AML-193 (cell line): ENCODE measurements at regions not wholly inside any gene's neighbourhood (a gene's known extent, or its start where the extent isn't known, plus 50 kb on each side); places are given as distances from the start of the nearest gene placed in this dataset.

Experiments
- DNase-seq, 2 experiments: peaks; one replicate each; lab custom pipeline; 2025; lab: John Stamatoyannopoulos, UW

GRCh38 chr10:85145966-85146365 is 817.6 kb downstream of the CCSER2 start:
- no peak for DNase-seq

DNA sequence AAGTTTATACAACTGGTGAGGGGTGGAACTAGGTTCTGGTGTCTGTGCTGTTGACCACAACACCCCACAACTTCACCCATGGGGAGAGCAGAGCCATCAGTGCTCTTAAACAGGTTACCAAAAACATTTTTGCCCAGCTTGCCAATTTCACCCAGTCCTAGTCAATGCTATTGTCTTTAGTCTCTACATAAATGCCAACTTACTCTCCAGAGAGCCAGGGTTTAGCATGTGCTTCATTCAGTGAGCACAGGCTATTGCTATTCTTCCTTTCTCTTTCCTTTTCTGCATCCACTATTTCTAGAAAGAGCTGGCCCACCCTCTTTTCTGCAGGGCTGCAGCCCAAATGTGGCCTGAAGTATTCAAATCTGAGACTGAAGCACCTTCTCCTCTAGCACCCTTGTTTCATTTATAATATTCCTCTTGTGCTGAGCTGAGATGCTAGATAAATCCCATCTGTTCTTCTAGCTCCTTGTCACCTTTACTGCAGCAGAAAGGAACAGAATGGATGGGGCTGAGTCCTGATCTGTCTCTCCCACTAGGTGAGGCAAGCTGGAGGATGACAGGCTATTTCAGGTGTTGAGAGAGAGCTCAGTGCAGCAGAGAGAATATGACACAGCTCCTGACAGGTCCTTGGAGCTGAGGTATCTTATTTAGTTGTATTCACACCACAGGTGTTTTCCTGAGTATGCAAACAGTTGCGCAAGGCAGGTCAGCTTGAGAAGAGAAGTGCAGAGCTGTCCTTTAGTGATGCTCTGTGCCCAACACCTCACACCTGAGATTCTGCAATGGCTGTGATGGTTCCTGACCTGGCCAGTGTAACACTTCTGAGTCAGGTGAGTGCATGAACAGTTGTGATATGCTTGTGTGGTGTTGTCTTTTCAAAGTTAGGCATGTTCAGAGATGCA is 819.2 kb downstream of the CCSER2 start:
- DNase-seq = no peak

GRCh38 chr10:85148693-85149640 is 820.6 kb downstream of the CCSER2 start:
- DNase-seq = no peak

DNA sequence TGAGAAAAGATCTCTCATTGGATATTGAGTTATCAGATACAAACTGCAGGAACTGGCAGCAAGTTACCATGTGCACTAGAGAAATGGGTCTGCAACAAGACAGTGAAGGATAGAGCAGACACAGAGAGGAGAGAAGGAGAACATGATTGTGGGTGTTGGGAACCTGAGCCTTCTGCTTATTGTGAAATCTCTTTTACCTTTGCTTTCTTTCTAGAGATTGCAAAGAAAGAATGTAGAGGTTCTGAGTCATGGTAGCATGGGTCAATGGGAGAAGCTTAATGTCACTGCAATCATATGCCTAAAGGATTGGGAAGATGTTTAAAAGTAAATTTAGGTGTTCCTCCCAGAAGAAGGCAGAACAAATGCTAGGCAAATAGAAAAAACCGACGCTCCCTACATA is 821.4 kb downstream of the CCSER2 start:
- no peak for DNase-seq

DNA sequence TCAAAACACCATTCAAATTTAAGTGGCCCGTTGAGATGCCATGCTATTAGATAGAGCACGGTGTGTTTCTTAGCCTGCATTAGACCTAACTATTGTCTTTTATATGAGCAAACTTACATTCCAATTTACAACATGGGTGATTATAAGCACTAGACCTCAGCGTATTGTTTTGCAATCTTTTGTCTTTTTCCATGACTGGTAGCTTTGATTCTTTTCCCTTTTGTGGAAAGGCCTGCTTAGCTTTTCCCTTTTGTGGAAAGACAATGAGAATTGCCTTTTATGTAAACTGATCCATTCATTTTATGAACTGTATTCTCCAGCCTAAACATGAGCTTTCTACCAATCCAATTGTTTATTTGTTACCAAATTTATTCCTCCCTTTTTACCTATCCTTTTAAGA is 823.1 kb downstream of the CCSER2 start:
- DNase-seq = no peak

DNA sequence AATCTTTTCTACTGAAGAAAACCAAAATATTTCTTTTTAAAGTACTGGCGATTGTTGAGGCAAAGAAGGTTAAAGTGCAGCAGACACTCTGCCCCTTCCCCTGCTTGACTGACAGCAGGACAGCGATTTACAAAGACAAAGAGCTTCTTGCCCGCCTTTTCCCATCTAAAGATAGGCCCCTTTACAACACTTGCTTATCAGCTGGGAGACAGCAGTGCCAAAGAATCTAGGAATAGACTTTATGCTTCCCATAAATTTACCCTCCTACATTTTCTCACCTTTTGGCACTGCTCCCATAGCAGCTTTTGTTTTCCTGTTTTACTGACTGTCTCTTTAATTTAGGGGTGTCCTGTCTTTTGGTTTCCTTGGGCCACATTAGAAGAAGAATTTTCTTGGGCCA is 824.1 kb downstream of the CCSER2 start:
- no peak for DNase-seq

- DNase-seq = no peak
These were observed 824.5 kb downstream of the CCSER2 start for GRCh38 chr10:85152911-85153310.

DNA sequence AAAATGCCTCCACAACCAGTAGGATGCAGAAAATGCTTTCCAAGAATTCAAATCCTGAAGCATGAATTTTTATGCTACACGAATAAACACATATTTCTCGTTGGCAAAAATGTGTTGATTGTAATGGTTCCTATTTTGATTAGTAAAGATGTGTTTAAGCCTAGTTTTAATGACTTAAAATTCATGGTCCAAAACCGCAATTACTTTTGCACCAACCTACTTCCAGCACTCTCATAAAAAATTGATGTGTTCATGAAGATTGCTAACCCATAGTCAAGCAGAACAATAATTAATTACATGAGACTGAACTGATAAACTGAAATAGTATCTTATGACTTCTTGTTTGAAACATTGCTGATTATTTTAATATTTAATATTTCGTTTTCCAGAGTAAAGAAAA is 828.8 kb downstream of the CCSER2 start:
- DNase-seq = no peak

DNA sequence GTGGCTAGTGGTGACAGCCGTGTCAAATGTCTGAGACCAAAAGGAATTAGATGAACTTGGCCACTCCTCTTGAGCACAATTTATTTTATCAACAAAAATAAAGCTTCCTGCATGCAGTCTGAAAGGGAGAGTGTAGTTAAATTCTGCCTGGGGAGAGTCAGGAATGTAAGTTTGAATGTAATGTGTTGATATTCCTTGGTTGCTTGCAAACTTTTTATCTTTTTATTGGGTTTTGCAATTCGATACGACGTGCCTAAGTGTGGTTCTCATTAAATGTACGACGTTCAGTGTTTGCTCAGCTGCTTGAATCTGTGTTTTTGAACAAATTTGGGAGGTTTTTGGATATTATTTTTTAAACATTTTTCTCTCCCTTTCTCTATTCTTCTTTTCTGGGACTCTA is 839.9 kb downstream of the CCSER2 start:
- DNase-seq = no peak

GRCh38 chr10:85170026-85170425 is 841.6 kb downstream of the CCSER2 start:
- DNase-seq = no peak

GRCh38 chr10:85175635-85176034 is 847.2 kb downstream of the CCSER2 start:
- DNase-seq = no peak

GRCh38 chr10:85177767-85178166 is 849.4 kb downstream of the CCSER2 start:
- DNase-seq = no peak

DNA sequence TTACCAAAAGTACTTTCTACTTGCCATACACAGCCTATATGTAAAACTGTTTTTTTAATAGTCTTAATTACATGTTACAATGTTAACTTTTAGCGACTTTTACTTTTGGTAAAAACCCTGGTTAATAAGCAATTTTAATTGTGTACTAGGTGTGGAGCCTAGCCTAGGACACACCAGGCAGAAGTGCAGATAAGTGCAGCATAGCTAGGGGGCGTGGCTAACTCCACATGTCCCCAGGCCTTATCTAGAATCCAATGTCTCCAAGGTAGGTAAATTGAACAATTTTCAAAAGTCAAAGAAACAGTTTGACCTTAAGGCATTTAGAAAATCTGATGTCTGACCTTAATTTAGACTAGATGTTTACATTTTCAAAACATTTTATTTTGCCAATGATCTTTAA is 858.7 kb downstream of the CCSER2 start:
- no peak for DNase-seq

- DNase-seq = no peak
These were observed 860.5 kb downstream of the CCSER2 start for GRCh38 chr10:85188770-85189484.

GRCh38 chr10:85193796-85194195 is 865.4 kb downstream of the CCSER2 start:
- no peak for DNase-seq

DNA sequence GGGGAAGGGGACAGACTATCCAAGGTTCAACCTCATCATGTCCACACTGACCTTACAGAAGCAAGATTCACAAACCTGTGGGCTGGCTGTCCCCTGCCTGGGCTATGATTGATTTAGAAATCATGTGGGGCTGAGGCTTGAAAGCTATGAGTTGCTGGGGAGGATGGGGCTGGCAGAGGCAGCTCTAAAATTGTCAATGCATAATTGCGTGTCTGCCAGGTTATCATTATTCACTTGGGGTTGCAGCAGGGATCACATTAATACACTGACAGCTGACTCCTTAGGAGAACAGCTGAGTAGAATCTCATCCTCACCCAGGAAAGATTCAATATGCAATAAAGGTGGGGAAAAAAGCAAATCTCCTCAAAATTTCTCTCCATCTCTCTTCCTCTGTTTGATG is 866.3 kb downstream of the CCSER2 start:
- no peak for DNase-seq

DNA sequence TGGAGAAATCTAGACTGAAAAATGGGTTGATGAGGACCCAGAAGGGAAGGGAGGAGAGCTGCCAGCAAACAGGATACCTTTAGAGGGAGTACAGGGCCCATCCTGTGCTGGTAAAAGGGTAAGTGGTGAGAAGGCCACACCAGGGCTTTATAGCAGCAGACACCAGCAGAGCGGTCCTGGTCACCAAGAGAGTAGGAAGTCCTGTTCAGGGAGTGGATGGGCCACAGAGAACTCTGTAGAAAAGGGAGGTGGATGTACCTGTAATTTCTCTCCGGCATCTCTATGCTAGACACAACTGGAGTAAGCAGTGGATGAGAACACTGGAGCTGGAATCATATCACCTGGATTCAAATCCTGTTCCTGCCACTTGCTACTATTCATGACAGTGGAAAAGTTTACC is 867.2 kb downstream of the CCSER2 start:
- no peak for DNase-seq

DNA sequence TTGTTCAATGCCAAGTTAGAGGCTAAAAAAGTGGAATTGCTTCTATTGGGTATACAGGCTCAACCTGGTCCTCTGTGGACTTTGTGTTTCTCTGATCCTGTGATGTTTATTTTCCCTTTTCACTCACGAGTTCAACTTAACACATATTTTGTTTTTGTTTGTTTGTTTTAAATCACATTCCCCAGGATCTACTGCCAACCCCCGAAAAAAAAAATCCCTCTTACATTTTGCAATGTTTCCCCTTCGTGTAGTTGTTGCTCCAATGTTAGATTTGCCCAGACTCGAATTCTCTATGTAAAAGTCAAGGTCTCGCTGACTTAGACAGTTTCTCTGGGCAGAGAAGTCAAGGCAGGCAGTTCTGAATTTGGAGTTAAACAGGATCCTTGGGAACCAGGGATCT is 876.4 kb downstream of the CCSER2 start:
- DNase-seq = no peak

DNA sequence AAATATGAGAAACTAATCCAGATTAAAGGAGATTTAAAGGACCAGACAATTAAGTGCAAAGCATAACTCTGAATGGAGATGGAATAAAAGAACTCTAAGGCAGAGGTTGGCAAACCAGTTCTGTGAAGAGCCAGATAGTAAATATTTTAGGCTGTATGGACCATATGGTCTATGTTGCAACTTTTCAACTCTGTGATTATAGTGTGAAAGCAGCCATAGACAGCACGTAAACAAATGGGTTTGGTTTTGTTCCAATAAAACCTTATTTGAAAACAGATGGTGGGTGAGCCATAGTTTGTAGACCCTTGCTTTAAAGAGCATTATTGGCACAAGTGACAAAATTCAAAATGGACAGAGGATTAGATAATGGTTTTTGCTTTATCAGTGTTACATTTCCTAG is 884.1 kb downstream of the CCSER2 start:
- DNase-seq = no peak

DNA sequence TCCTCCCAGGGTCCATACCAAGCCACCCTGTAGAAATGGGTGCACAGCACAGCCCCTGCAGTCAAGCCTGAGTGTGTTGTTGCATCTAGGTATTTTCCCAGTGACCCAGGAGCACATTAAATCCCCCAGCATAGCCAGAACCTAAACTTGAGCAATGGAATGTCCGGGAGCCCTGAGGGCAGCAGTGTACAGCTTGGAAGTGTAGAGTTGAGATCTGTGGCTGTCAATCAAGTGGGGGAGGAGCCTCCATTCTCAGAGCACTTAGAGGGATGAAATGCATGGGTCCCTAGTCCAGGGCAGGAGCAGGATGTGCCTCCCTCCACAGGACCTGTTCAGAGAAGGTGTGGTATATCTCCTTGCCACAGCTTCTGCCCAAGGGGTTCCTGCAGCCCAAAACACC is 885.1 kb downstream of the CCSER2 start:
- DNase-seq = no peak

GRCh38 chr10:85222300-85222699 is 893.9 kb downstream of the CCSER2 start:
- no peak for DNase-seq

GRCh38 chr10:85224366-85224940 is 896.1 kb downstream of the CCSER2 start:
- no peak for DNase-seq
